ENCODE measurements at regions not wholly inside any gene's neighbourhood (a gene's known extent, or its start where the extent isn't known, plus 50 kb on each side); places are given as distances from the start of the nearest gene placed in this dataset.

DNA sequence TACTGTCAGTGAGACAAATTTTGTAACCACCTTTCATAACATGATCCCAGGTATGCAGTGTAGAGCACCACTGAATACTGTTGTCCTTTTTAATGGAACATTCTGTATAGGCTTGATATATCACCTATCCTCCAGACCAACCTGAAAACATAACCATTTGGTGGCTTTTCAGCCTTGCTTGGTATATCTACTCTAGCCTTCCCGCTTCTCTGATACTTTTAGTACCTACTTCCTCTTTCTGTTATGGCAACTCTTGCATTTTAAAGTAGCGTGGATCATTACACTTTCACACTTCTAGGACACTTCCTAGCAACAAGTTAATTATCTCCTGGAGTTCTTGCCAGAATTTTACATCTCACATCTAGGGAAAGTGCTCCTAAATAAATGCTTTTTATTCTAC lies 226.6 kb upstream of the ROBO1 start:
- TF ChIP-seq CTCF (IDR thresholded peaks at IDR 0.05): no peak
- TF ChIP-seq POLR2AphosphoS5 (IDR thresholded peaks at IDR 0.05; ENCODE audit: low read depth, low read length): no peak

Data from Panc1 (cell line).